IMR-90 (cell line): ENCODE measurements at regions not wholly inside any gene's neighbourhood (a gene's known extent, or its start where the extent isn't known, plus 50 kb on each side); places are given as distances from the start of the nearest gene placed in this dataset.

Source experiments
- ATAC-seq: fragments of 200-7000 bp; cut with Tn5 transposase; 2 replicates; pipeline ENCODE4 v1.9.1; 2020; ENCODE audit warnings: low read depth, mild to moderate bottlenecking, moderate library complexity
- BruUV-seq: library from RNA; stranded (reverse); fragments of 400-500 nt; replicated peaks from 2 replicates; lab custom pipeline; 2021; lab: Mats Ljungman, UMichigan
- CTCF ChIA-PET: fragments of 300-600 bp; formaldehyde crosslinking; extraction: SDS; loops from one replicate; lab custom pipeline; 2021; ENCODE audit warnings: antibody characterized with exemption; lab: Yijun Ruan, JAX
- POLR2A ChIA-PET: fragments of 300-600 bp; sonication (Branson Sonifier 250); formaldehyde crosslinking; loops from one replicate; lab custom pipeline; 2022; ENCODE audit warnings: antibody characterized with exemption; ENCODE audit not compliant: unreplicated experiment; lab: Charles Lee
- DNase-seq: peaks from one replicate; pipeline ENCODE4 v3.0.0; 2013
- H2AFZ ChIP-seq: replicated peaks from 2 replicates; pipeline ENCODE3; 2013; ENCODE audit warnings: low read length, mild to moderate bottlenecking; ENCODE audit not compliant: poor library complexity
- H2AK5ac ChIP-seq: 2 replicates; pipeline ENCODE4 v1.6.1; 2013; ENCODE audit warnings: low read depth, low read length, inconsistent platforms
- H2AK9ac ChIP-seq: replicated peaks from 2 replicates; pipeline ENCODE3; 2013; ENCODE audit warnings: mild to moderate bottlenecking, low read depth, low read length, moderate library complexity; ENCODE audit not compliant: poor library complexity
- H2BK120ac ChIP-seq: 2 replicates; pipeline ENCODE4 v1.6.1; 2013; ENCODE audit warnings: low read depth, low read length, inconsistent platforms
- H2BK15ac ChIP-seq: 3 replicates; pipeline ENCODE4 v1.6.1; 2013; ENCODE audit warnings: low read depth, low read length, inconsistent platforms
- H2BK20ac ChIP-seq: 2 replicates; pipeline ENCODE4 v1.6.1; 2013; ENCODE audit warnings: low read depth, mild to moderate bottlenecking, inconsistent platforms, low read length, moderate library complexity
- H2BK5ac ChIP-seq: 2 replicates; pipeline ENCODE4 v1.6.1; 2013; ENCODE audit warnings: mild to moderate bottlenecking, low read depth, low read length, inconsistent platforms; ENCODE audit not compliant: poor library complexity, severe bottlenecking
- H3K14ac ChIP-seq: replicated peaks from 2 replicates; pipeline ENCODE4 v1.6.1; 2013; ENCODE audit warnings: low read depth, low read length, inconsistent platforms
- H3K18ac ChIP-seq: 2 replicates; pipeline ENCODE4 v1.6.1; 2013; ENCODE audit warnings: low read depth, low read length, control low read depth
- H3K23ac ChIP-seq: 2 replicates; pipeline ENCODE4 v1.6.1; 2013; ENCODE audit warnings: low read depth, low read length, inconsistent platforms
- H3K27ac ChIP-seq: 2 replicates; pipeline ENCODE4 v1.5.1; 2013; ENCODE audit warnings: mild to moderate bottlenecking, control low read depth, low read length; ENCODE audit not compliant: insufficient read depth
- H3K27me3 ChIP-seq: 2 replicates; pipeline ENCODE4 v1.6.1; 2013; ENCODE audit warnings: low read length; ENCODE audit not compliant: control insufficient read depth, insufficient read depth
- H3K36me3 ChIP-seq: 2 replicates; pipeline ENCODE4 v1.6.1; 2013; ENCODE audit warnings: low read length, mixed read lengths; ENCODE audit not compliant: control insufficient read depth, insufficient read depth
- H3K4ac ChIP-seq: 2 replicates; pipeline ENCODE4 v1.6.1; 2013; ENCODE audit warnings: low read depth, low read length, inconsistent platforms
- H3K4me1 ChIP-seq: 2 replicates; pipeline ENCODE4 v1.6.1; 2013; ENCODE audit warnings: low read length, mixed read lengths; ENCODE audit not compliant: control insufficient read depth, insufficient read depth
- H3K4me2 ChIP-seq: 2 replicates; pipeline ENCODE4 v1.6.1; 2013; ENCODE audit warnings: low read depth, mild to moderate bottlenecking, control low read depth, low read length, moderate library complexity
- H3K4me3 ChIP-seq: 2 replicates; pipeline ENCODE4 v1.5.1; 2013; ENCODE audit warnings: low read depth, mild to moderate bottlenecking, control low read depth, low read length, moderate library complexity; ENCODE audit not compliant: insufficient read depth
- H3K56ac ChIP-seq: 2 replicates; pipeline ENCODE4 v1.6.1; 2013; ENCODE audit warnings: low read length, inconsistent platforms; ENCODE audit not compliant: insufficient read depth; ENCODE audit errors: extremely low read depth
- H3K79me1 ChIP-seq, 2 experiments: 2 replicates each; pipeline ENCODE4 v1.6.1; 2013; ENCODE audit warnings: low read length in 2 of 2, inconsistent platforms in 1 of 2, low read depth in 1 of 2
- H3K9ac ChIP-seq: 2 replicates; pipeline ENCODE4 v1.6.1; 2013; ENCODE audit warnings: low read depth, low read length, control low read depth
- H3K9me1 ChIP-seq: 2 replicates; pipeline ENCODE4 v1.6.1; 2013; ENCODE audit warnings: low read length, inconsistent platforms; ENCODE audit not compliant: insufficient read depth
- H3K9me3 ChIP-seq: 2 replicates; pipeline ENCODE4 v1.6.1; 2013; ENCODE audit warnings: low read length; ENCODE audit not compliant: control insufficient read depth, insufficient read depth
- H4K20me1 ChIP-seq: 2 replicates; pipeline ENCODE4 v1.6.1; 2013; ENCODE audit warnings: low read length, inconsistent platforms; ENCODE audit not compliant: insufficient read depth
- H4K5ac ChIP-seq: 2 replicates; pipeline ENCODE4 v1.6.1; 2013; ENCODE audit warnings: mild to moderate bottlenecking, low read depth, low read length, control low read depth
- H4K8ac ChIP-seq, 2 experiments: 2 replicates each; pipeline ENCODE4 v1.6.1; 2013; ENCODE audit warnings: low read depth in 2 of 2, low read length in 2 of 2, control low read depth in 1 of 2, inconsistent platforms in 1 of 2
- H4K91ac ChIP-seq: 2 replicates; pipeline ENCODE4 v1.6.1; 2013; ENCODE audit warnings: low read depth, low read length, inconsistent platforms; ENCODE audit not compliant: insufficient read depth
- CEBPB ChIP-seq: IDR thresholded peaks from 2 replicates; pipeline ENCODE4 v1.6.1; 2012; ENCODE audit warnings: low read depth, low read length, improper control_type of control experiment
- CHD1 ChIP-seq: IDR thresholded peaks from 2 replicates; pipeline ENCODE4 v1.6.1; 2012; ENCODE audit warnings: low read depth, low read length, improper control_type of control experiment
- ELK1 ChIP-seq: fragments of 150-350 bp; IDR thresholded peaks from 2 replicates; pipeline ENCODE4 v1.6.1; 2016; ENCODE audit warnings: low read depth, mild to moderate bottlenecking, low read length, moderate library complexity, borderline replicate concordance
- FOS ChIP-seq: fragments of 150-350 bp; IDR thresholded peaks from 2 replicates; pipeline ENCODE4 v1.6.1; 2016; ENCODE audit warnings: low read depth, low read length
- MAFK ChIP-seq: IDR thresholded peaks from 2 replicates; pipeline ENCODE4 v1.6.1; 2012; ENCODE audit warnings: low read depth, low read length, improper control_type of control experiment
- MXI1 ChIP-seq: IDR thresholded peaks from 2 replicates; pipeline ENCODE4 v1.6.1; 2012; ENCODE audit warnings: low read depth, mild to moderate bottlenecking, low read length, moderate library complexity, borderline replicate concordance
- POLR2A ChIP-seq: IDR thresholded peaks from 2 replicates; pipeline ENCODE4 v1.6.1; 2012; ENCODE audit warnings: mild to moderate bottlenecking, low read depth, low read length
- RAD21 ChIP-seq: IDR thresholded peaks from 2 replicates; pipeline ENCODE4 v1.6.1; 2012; ENCODE audit warnings: low read length, improper control_type of control experiment
- RCOR1 ChIP-seq: IDR thresholded peaks from 2 replicates; pipeline ENCODE4 v1.6.1; 2012; ENCODE audit warnings: mild to moderate bottlenecking, low read length, improper control_type of control experiment; ENCODE audit not compliant: insufficient replicate concordance
- SMC3 ChIP-seq: fragments of 150-350 bp; IDR thresholded peaks from 2 replicates; pipeline ENCODE4 v1.6.1; 2016; ENCODE audit warnings: low read depth, mild to moderate bottlenecking, antibody characterized with exemption, low read length, moderate library complexity
- USF2 ChIP-seq: fragments of 150-350 bp; IDR thresholded peaks from 2 replicates; pipeline ENCODE4 v1.6.1; 2017; ENCODE audit warnings: mild to moderate bottlenecking, antibody characterized with exemption, low read length, low read depth
- WGBS, 2 experiments: methylation state at CpG; one replicate each; pipeline versions ENCODE4 v1.1.5 to v1.1.7; 2013; ENCODE audit warnings: missing lambda C conversion rate in 2 of 2; ENCODE audit not compliant: insufficient read length in 1 of 2; ENCODE audit errors: extremely low coverage in 2 of 2; 5-methylcytosine and 5-hydroxymethylcytosine counted together
- dilution Hi-C: fragments of 300-500 bp; cut with HindIII; formaldehyde crosslinking; loops from one replicate; pipeline ENCODE4 v1.14.3; 2018; ENCODE audit warnings: low sequenced_read_pairs; ENCODE audit not compliant: unreplicated experiment
- in situ Hi-C: fragments of 300-500 bp; cut with MboI; formaldehyde crosslinking; loops from 3 replicates; pipeline ENCODE4 v1.14.3; 2019; ENCODE audit warnings: low sequenced_read_pairs, inconsistent platforms, mixed read lengths
- intact Hi-C: fragments of 100-400 bp; cut with micrococcal nuclease; formaldehyde crosslinking; loops from 2 replicates; pipeline ENCODE4 v1.10.0; 2022

- Histone ChIP-seq H3K56ac (no peak overlapping the region), H4K5ac (no peak overlapping the region), H3K4me3 (no peak overlapping the region), H3K23ac (no peak overlapping the region), H3K9me3 (peaks cover 10% of the 10 kb centered on the region), H3K4me2 (no peak overlapping the region), H3K9ac (no peak overlapping the region), H3K14ac (no peak overlapping the region), H3K18ac (no peak overlapping the region), H4K20me1 (no peaks in the 10 kb centered on the region), H2AK9ac (no peak overlapping the region), H3K79me1 (no peaks in the 10 kb centered on the region), H2AK5ac (no peak overlapping the region), H2BK20ac (no peak overlapping the region), H4K8ac (no peak overlapping the region), H2BK5ac (no peak overlapping the region), H2BK120ac (no peak overlapping the region), H3K4me1 (no peaks in the 10 kb centered on the region), H3K4ac (no peak overlapping the region), H2AFZ (no peak overlapping the region), H3K27ac (no peak overlapping the region), H3K36me3 (no peaks in the 10 kb centered on the region), H3K9me1 (no peaks in the 10 kb centered on the region), H3K27me3 (no peaks in the 10 kb centered on the region), H4K91ac (no peak overlapping the region), H2BK15ac (no peak overlapping the region)
- in situ Hi-C loops, result no loop called here
- CTCF ChIA-PET, result no interaction called here
- TF ChIP-seq ELK1, result no peak
- no peak for TF ChIP-seq CHD1
- TF ChIP-seq USF2, result no peak
- TF ChIP-seq RAD21, result no peak
- TF ChIP-seq FOS, result no peak
- no peak for TF ChIP-seq MAFK
- TF ChIP-seq RCOR1, result no peak
- TF ChIP-seq CEBPB, result no peak
- TF ChIP-seq POLR2A, result no peak
- TF ChIP-seq SMC3, result no peak
- TF ChIP-seq MXI1, result no peak
- ATAC-seq (no peak), DNase-seq (no peak)
- POLR2A ChIA-PET, result no interaction called here
- dilution Hi-C loops, result no loop called here
- WGBS, 2 experiments, result no CpG with 5 or more reads among the region's 4 CpGs
- no TSS peak for BruUV-seq
- intact Hi-C loops, result no loop called here
Measured at GRCh38 chr5:100249211-100249883, 285.8 kb upstream of the FAM174A start.
